ENCODE measurements at regions not wholly inside any gene's neighbourhood (a gene's known extent, or its start where the extent isn't known, plus 50 kb on each side); places are given as distances from the start of the nearest gene placed in this dataset.

GRCh38 chr13:74867460-74867859 lies 614.5 kb downstream of the TBC1D4 start:
- Histone ChIP-seq H3K27ac (ENCODE audit: low read depth in 2 of 2, low read length in 2 of 2) (no peak overlapping the region), H3K36me3 (ENCODE audit: control insufficient read depth in 2 of 2, insufficient read depth in 2 of 2, low read length in 2 of 2) (no peaks in the 10 kb centered on the region), H3K4me1 (ENCODE audit: control insufficient read depth in 2 of 2, insufficient read depth in 2 of 2, low read length in 2 of 2) (no peaks in the 10 kb centered on the region), H3K9me3 (ENCODE audit: control insufficient read depth in 2 of 2, low read length in 2 of 2) (no peaks in the 10 kb centered on the region), H3K27me3 (ENCODE audit: control insufficient read depth in 2 of 2, insufficient read depth in 2 of 2, low read length in 2 of 2) (no peaks in the 10 kb centered on the region), H3K4me3 (ENCODE audit: low read length in 2 of 2) (no peak overlapping the region), H3K9ac (ENCODE audit: low read depth in 1 of 2, low read length in 2 of 2) (no peak overlapping the region)

GRCh38 chr13:74866101-74866500 lies 615.9 kb downstream of the TBC1D4 start:
- no peaks in the 10 kb centered on the region for H3K27me3 ChIP-seq (ENCODE audit: control insufficient read depth in 2 of 2, insufficient read depth in 2 of 2, low read length in 2 of 2)
- H3K4me3 ChIP-seq (ENCODE audit: low read length in 2 of 2): no peak overlapping the region
- no peaks in the 10 kb centered on the region for H3K4me1 ChIP-seq (ENCODE audit: control insufficient read depth in 2 of 2, insufficient read depth in 2 of 2, low read length in 2 of 2)
- H3K9me3 ChIP-seq (ENCODE audit: control insufficient read depth in 2 of 2, low read length in 2 of 2): no peaks in the 10 kb centered on the region
- no peak overlapping the region for H3K9ac ChIP-seq (ENCODE audit: low read depth in 1 of 2, low read length in 2 of 2)
- no peaks in the 10 kb centered on the region for H3K36me3 ChIP-seq (ENCODE audit: control insufficient read depth in 2 of 2, insufficient read depth in 2 of 2, low read length in 2 of 2)
- H3K27ac ChIP-seq (ENCODE audit: low read depth in 2 of 2, low read length in 2 of 2): no peak overlapping the region

DNA sequence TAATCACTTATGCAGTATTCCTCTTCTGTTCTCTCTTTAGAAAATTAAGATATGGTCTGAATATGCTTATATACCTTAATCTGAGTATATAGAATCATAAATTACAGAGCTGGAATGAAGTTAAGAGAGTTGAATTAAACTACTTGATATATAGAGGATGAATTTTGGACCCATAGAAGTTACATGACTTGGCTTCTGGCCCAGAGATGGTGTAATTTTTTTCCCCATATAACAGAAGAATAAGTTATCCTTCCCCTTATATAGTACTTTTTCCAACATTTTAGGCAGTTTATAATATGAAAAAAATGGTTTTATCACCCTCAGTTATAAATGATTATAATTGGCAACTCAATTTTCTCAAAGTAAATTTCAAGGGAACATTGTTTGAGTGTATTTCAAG lies 616.3 kb downstream of the TBC1D4 start:
- H3K4me1 ChIP-seq (ENCODE audit: control insufficient read depth in 2 of 2, insufficient read depth in 2 of 2, low read length in 2 of 2): no peaks in the 10 kb centered on the region
- H3K9me3 ChIP-seq (ENCODE audit: control insufficient read depth in 2 of 2, low read length in 2 of 2): no peaks in the 10 kb centered on the region
- H3K36me3 ChIP-seq (ENCODE audit: control insufficient read depth in 2 of 2, insufficient read depth in 2 of 2, low read length in 2 of 2): no peaks in the 10 kb centered on the region
- H3K9ac ChIP-seq (ENCODE audit: low read depth in 1 of 2, low read length in 2 of 2): no peak overlapping the region
- no peak overlapping the region for H3K27ac ChIP-seq (ENCODE audit: low read depth in 2 of 2, low read length in 2 of 2)
- H3K4me3 ChIP-seq (ENCODE audit: low read length in 2 of 2): no peak overlapping the region
- H3K27me3 ChIP-seq (ENCODE audit: control insufficient read depth in 2 of 2, insufficient read depth in 2 of 2, low read length in 2 of 2): no peaks in the 10 kb centered on the region

DNA sequence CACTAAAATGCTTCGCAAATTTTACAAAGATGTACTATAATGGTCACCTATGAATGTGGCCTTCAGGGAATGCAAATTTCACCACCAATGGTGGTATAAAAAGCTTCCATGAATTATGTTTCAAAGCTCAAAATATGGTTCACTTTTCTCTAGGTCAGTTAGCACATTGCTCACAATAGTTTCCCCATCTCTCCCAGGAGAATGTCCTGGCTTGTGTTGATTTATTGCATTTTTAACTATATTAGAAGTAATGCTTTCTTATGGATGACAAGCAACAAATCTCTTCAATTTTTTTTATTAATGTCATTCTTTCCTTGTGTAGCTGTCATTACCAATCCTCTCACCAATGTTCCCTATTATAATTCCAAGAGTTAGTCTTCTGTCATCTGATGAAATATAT lies 621.2 kb downstream of the TBC1D4 start:
- Histone ChIP-seq H3K4me1 (ENCODE audit: control insufficient read depth in 2 of 2, insufficient read depth in 2 of 2, low read length in 2 of 2) (no peaks in the 10 kb centered on the region), H3K36me3 (ENCODE audit: control insufficient read depth in 2 of 2, insufficient read depth in 2 of 2, low read length in 2 of 2) (no peaks in the 10 kb centered on the region)

GRCh38 chr13:74850893-74851292 lies 631.1 kb downstream of the TBC1D4 start:
- peaks cover 0 to 2% of the 10 kb centered on the region in 2 donors for H3K9me3 ChIP-seq (ENCODE audit: control insufficient read depth in 2 of 2, low read length in 2 of 2)
- H3K36me3 ChIP-seq (ENCODE audit: control insufficient read depth in 2 of 2, insufficient read depth in 2 of 2, low read length in 2 of 2): no peaks in the 10 kb centered on the region

More for the DNA sequence above, 621.2 kb downstream of the TBC1D4 start:
- Histone ChIP-seq H3K9me3 (ENCODE audit: control insufficient read depth in 2 of 2, low read length in 2 of 2) (no peaks in the 10 kb centered on the region), H3K27ac (ENCODE audit: low read depth in 2 of 2, low read length in 2 of 2) (no peak overlapping the region), H3K27me3 (ENCODE audit: control insufficient read depth in 2 of 2, insufficient read depth in 2 of 2, low read length in 2 of 2) (no peaks in the 10 kb centered on the region), H3K4me3 (ENCODE audit: low read length in 2 of 2) (no peak overlapping the region), H3K9ac (ENCODE audit: low read depth in 1 of 2, low read length in 2 of 2) (no peak overlapping the region)

GRCh38 chr13:74847966-74848365 lies 634.0 kb downstream of the TBC1D4 start:
- H3K4me1 ChIP-seq (ENCODE audit: control insufficient read depth in 2 of 2, insufficient read depth in 2 of 2, low read length in 2 of 2): no peaks in the 10 kb centered on the region
- no peak overlapping the region for H3K9ac ChIP-seq (ENCODE audit: low read depth in 1 of 2, low read length in 2 of 2)
- no peaks in the 10 kb centered on the region for H3K36me3 ChIP-seq (ENCODE audit: control insufficient read depth in 2 of 2, insufficient read depth in 2 of 2, low read length in 2 of 2)
- no peak overlapping the region for H3K27ac ChIP-seq (ENCODE audit: low read depth in 2 of 2, low read length in 2 of 2)
- peaks cover 0 to 2% of the 10 kb centered on the region in 2 donors for H3K9me3 ChIP-seq (ENCODE audit: control insufficient read depth in 2 of 2, low read length in 2 of 2)
- no peak overlapping the region for H3K4me3 ChIP-seq (ENCODE audit: low read length in 2 of 2)
- no peaks in the 10 kb centered on the region for H3K27me3 ChIP-seq (ENCODE audit: control insufficient read depth in 2 of 2, insufficient read depth in 2 of 2, low read length in 2 of 2)

More at GRCh38 chr13:74850893-74851292, 631.1 kb downstream of the TBC1D4 start:
- Histone ChIP-seq H3K4me1 (ENCODE audit: control insufficient read depth in 2 of 2, insufficient read depth in 2 of 2, low read length in 2 of 2) (no peaks in the 10 kb centered on the region), H3K27ac (ENCODE audit: low read depth in 2 of 2, low read length in 2 of 2) (no peak overlapping the region), H3K9ac (ENCODE audit: low read depth in 1 of 2, low read length in 2 of 2) (no peak overlapping the region), H3K27me3 (ENCODE audit: control insufficient read depth in 2 of 2, insufficient read depth in 2 of 2, low read length in 2 of 2) (no peaks in the 10 kb centered on the region), H3K4me3 (ENCODE audit: low read length in 2 of 2) (no peak overlapping the region)

GRCh38 chr13:74845806-74846205 lies 636.2 kb downstream of the TBC1D4 start:
- no peaks in the 10 kb centered on the region for H3K4me1 ChIP-seq (ENCODE audit: control insufficient read depth in 2 of 2, insufficient read depth in 2 of 2, low read length in 2 of 2)
- H3K36me3 ChIP-seq (ENCODE audit: control insufficient read depth in 2 of 2, insufficient read depth in 2 of 2, low read length in 2 of 2): no peaks in the 10 kb centered on the region
- peaks cover 0 to 2% of the 10 kb centered on the region in 2 donors for H3K9me3 ChIP-seq (ENCODE audit: control insufficient read depth in 2 of 2, low read length in 2 of 2)

GRCh38 chr13:74841651-74842050 lies 640.3 kb downstream of the TBC1D4 start:
- Histone ChIP-seq H3K36me3 (ENCODE audit: control insufficient read depth in 2 of 2, insufficient read depth in 2 of 2, low read length in 2 of 2) (no peaks in the 10 kb centered on the region), H3K9me3 (ENCODE audit: control insufficient read depth in 2 of 2, low read length in 2 of 2) (no peaks in the 10 kb centered on the region), H3K4me1 (ENCODE audit: control insufficient read depth in 2 of 2, insufficient read depth in 2 of 2, low read length in 2 of 2) (no peaks in the 10 kb centered on the region), H3K27me3 (ENCODE audit: control insufficient read depth in 2 of 2, insufficient read depth in 2 of 2, low read length in 2 of 2) (no peaks in the 10 kb centered on the region), H3K27ac (ENCODE audit: low read depth in 2 of 2, low read length in 2 of 2) (no peak overlapping the region), H3K4me3 (ENCODE audit: low read length in 2 of 2) (no peak overlapping the region), H3K9ac (ENCODE audit: low read depth in 1 of 2, low read length in 2 of 2) (no peak overlapping the region)

More at GRCh38 chr13:74845806-74846205, 636.2 kb downstream of the TBC1D4 start:
- H3K27me3 ChIP-seq (ENCODE audit: control insufficient read depth in 2 of 2, insufficient read depth in 2 of 2, low read length in 2 of 2): no peaks in the 10 kb centered on the region
- H3K4me3 ChIP-seq (ENCODE audit: low read length in 2 of 2): no peak overlapping the region
- H3K9ac ChIP-seq (ENCODE audit: low read depth in 1 of 2, low read length in 2 of 2): no peak overlapping the region
- no peak overlapping the region for H3K27ac ChIP-seq (ENCODE audit: low read depth in 2 of 2, low read length in 2 of 2)

- Histone ChIP-seq H3K27ac (ENCODE audit: low read depth in 2 of 2, low read length in 2 of 2) (no peak overlapping the region), H3K9ac (ENCODE audit: low read depth in 1 of 2, low read length in 2 of 2) (no peak overlapping the region), H3K9me3 (ENCODE audit: control insufficient read depth in 2 of 2, low read length in 2 of 2) (no peaks in the 10 kb centered on the region), H3K27me3 (ENCODE audit: control insufficient read depth in 2 of 2, insufficient read depth in 2 of 2, low read length in 2 of 2) (no peaks in the 10 kb centered on the region), H3K4me1 (ENCODE audit: control insufficient read depth in 2 of 2, insufficient read depth in 2 of 2, low read length in 2 of 2) (no peaks in the 10 kb centered on the region), H3K36me3 (ENCODE audit: control insufficient read depth in 2 of 2, insufficient read depth in 2 of 2, low read length in 2 of 2) (no peaks in the 10 kb centered on the region), H3K4me3 (ENCODE audit: low read length in 2 of 2) (no peak overlapping the region)
Measured at GRCh38 chr13:74841123-74841522, 640.8 kb downstream of the TBC1D4 start.

DNA sequence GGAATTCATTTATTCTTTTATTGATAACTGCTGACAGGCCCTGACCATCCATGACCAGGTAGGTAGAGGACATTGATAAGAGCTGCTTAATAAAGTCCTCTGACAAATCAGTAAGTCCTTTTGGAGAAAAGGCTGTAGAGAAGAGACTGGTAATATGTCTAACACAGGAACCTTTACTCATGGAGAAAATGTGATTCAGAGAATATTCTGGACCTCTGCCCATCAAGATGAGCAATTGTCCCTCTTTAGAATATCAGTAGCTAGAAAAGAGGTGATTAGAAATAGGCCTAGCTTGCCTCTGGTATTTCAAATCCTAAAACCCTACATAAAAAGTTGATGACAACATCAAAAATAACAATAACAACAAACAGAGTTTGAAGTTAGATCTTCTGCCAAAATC lies 642.3 kb downstream of the TBC1D4 start:
- Histone ChIP-seq H3K4me3 (ENCODE audit: low read length in 2 of 2) (no peak overlapping the region), H3K36me3 (ENCODE audit: control insufficient read depth in 2 of 2, insufficient read depth in 2 of 2, low read length in 2 of 2) (no peaks in the 10 kb centered on the region)

GRCh38 chr13:74838096-74838495 lies 643.9 kb downstream of the TBC1D4 start:
- Histone ChIP-seq H3K9me3 (ENCODE audit: control insufficient read depth in 2 of 2, low read length in 2 of 2) (no peaks in the 10 kb centered on the region), H3K4me3 (ENCODE audit: low read length in 2 of 2) (no peak overlapping the region), H3K4me1 (ENCODE audit: control insufficient read depth in 2 of 2, insufficient read depth in 2 of 2, low read length in 2 of 2) (no peaks in the 10 kb centered on the region), H3K27ac (ENCODE audit: low read depth in 2 of 2, low read length in 2 of 2) (no peak overlapping the region), H3K27me3 (ENCODE audit: control insufficient read depth in 2 of 2, insufficient read depth in 2 of 2, low read length in 2 of 2) (no peaks in the 10 kb centered on the region), H3K36me3 (ENCODE audit: control insufficient read depth in 2 of 2, insufficient read depth in 2 of 2, low read length in 2 of 2) (no peaks in the 10 kb centered on the region), H3K9ac (ENCODE audit: low read depth in 1 of 2, low read length in 2 of 2) (no peak overlapping the region)

More for the DNA sequence above, 642.3 kb downstream of the TBC1D4 start:
- no peaks in the 10 kb centered on the region for H3K4me1 ChIP-seq (ENCODE audit: control insufficient read depth in 2 of 2, insufficient read depth in 2 of 2, low read length in 2 of 2)
- no peaks in the 10 kb centered on the region for H3K27me3 ChIP-seq (ENCODE audit: control insufficient read depth in 2 of 2, insufficient read depth in 2 of 2, low read length in 2 of 2)
- no peak overlapping the region for H3K27ac ChIP-seq (ENCODE audit: low read depth in 2 of 2, low read length in 2 of 2)
- H3K9me3 ChIP-seq (ENCODE audit: control insufficient read depth in 2 of 2, low read length in 2 of 2): no peaks in the 10 kb centered on the region
- H3K9ac ChIP-seq (ENCODE audit: low read depth in 1 of 2, low read length in 2 of 2): no peak overlapping the region

Data from mucosa of rectum (tissue), 2 donors.